GM23338 (cell line): ENCODE measurements at regions not wholly inside any gene's neighbourhood (a gene's known extent, or its start where the extent isn't known, plus 50 kb on each side); places are given as distances from the start of the nearest gene placed in this dataset.

Experiments used
- ATAC-seq: fragments of 200-7000 bp; cut with Tn5 transposase; 3 replicates; pipeline ENCODE4 v1.9.1; 2020
- DNase-seq: peaks from one replicate; pipeline ENCODE4 v3.0.0-alpha.2; 2015; ENCODE audit warnings: low spot score
- H2AFZ ChIP-seq: fragments of 200-600 bp; sonication (generic); 2 replicates; pipeline ENCODE4 v1.8.0; 2016; ENCODE audit warnings: antibody characterized with exemption, mild to moderate bottlenecking, moderate library complexity
- H3F3A ChIP-seq: fragments of 200-600 bp; sonication (generic); replicated peaks from 2 replicates; pipeline ENCODE4 v1.8.0; 2017; ENCODE audit warnings: antibody characterized with exemption, mixed run types, low read depth
- H3K27ac ChIP-seq: fragments of 200-600 bp; sonication (generic); 2 replicates; pipeline ENCODE4 v1.6.1; 2016; ENCODE audit warnings: low read depth
- H3K27me3 ChIP-seq: fragments of 200-600 bp; sonication (generic); 2 replicates; pipeline ENCODE4 v1.8.0; 2016; ENCODE audit warnings: mild to moderate bottlenecking, mixed run types, moderate library complexity; ENCODE audit not compliant: insufficient read depth
- H3K36me3 ChIP-seq: fragments of 200-600 bp; sonication (generic); 2 replicates; pipeline ENCODE4 v1.8.0; 2016; ENCODE audit warnings: mild to moderate bottlenecking; ENCODE audit not compliant: insufficient read depth
- H3K4me1 ChIP-seq: fragments of 200-600 bp; sonication (generic); 2 replicates; pipeline ENCODE4 v1.8.0; 2016; ENCODE audit warnings: mild to moderate bottlenecking, moderate library complexity; ENCODE audit not compliant: insufficient read depth
- H3K4me2 ChIP-seq: fragments of 200-600 bp; sonication (generic); 2 replicates; pipeline ENCODE4 v1.7.1; 2017; ENCODE audit warnings: mixed run types
- H3K4me3 ChIP-seq: fragments of 200-600 bp; sonication (generic); 2 replicates; pipeline ENCODE4 v1.6.1; 2016; ENCODE audit warnings: mixed run types
- H3K79me2 ChIP-seq: fragments of 200-600 bp; sonication (generic); replicated peaks from 2 replicates; pipeline ENCODE4 v1.8.0; 2017; ENCODE audit warnings: mild to moderate bottlenecking; ENCODE audit not compliant: insufficient read depth
- H3K9me2 ChIP-seq: fragments of 200-600 bp; sonication (generic); 2 replicates; pipeline ENCODE4 v1.8.0; 2017; ENCODE audit not compliant: insufficient read depth
- H4K20me1 ChIP-seq: fragments of 200-600 bp; sonication (generic); replicated peaks from 2 replicates; pipeline ENCODE4 v1.8.0; 2017; ENCODE audit warnings: mild to moderate bottlenecking; ENCODE audit not compliant: insufficient read depth
- H3K27ac Mint-ChIP-seq: 2 replicates; pipeline ENCODE4 v1.8.0; 2020; ENCODE audit warnings: inconsistent platforms, mild to moderate bottlenecking, moderate library complexity, mixed read lengths
- H3K27me3 Mint-ChIP-seq: 3 replicates; pipeline ENCODE4 v1.8.0; 2022; ENCODE audit warnings: low read depth, mild to moderate bottlenecking, moderate library complexity, mixed read lengths, inconsistent platforms; ENCODE audit not compliant: insufficient read depth, poor library complexity
- H3K36me3 Mint-ChIP-seq: 3 replicates; pipeline ENCODE4 v1.8.0; 2021; ENCODE audit warnings: low read depth, mild to moderate bottlenecking, inconsistent platforms, moderate library complexity, mixed read lengths
- H3K4me1 Mint-ChIP-seq: 3 replicates; pipeline ENCODE4 v1.8.0; 2020; ENCODE audit warnings: mild to moderate bottlenecking, inconsistent platforms, mixed read lengths
- H3K4me3 Mint-ChIP-seq: 3 replicates; pipeline ENCODE4 v1.8.0; 2021; ENCODE audit warnings: moderate library complexity, mild to moderate bottlenecking, inconsistent platforms, mixed read lengths
- H3K9me3 Mint-ChIP-seq: 3 replicates; pipeline ENCODE4 v1.8.0; 2020; ENCODE audit warnings: moderate library complexity, mild to moderate bottlenecking, inconsistent platforms, mixed read lengths
- CTCF ChIP-seq, 2 experiments: fragments of 200-600 bp in 1 of 2; sonication (generic) in 1 of 2; conservative IDR thresholded peaks; 2 replicates each; pipeline versions ENCODE4 v1.5.1 to v1.6.1; 2016 to 2017; ENCODE audit warnings: antibody characterized with exemption in 2 of 2, low read depth in 2 of 2, mild to moderate bottlenecking in 2 of 2, moderate library complexity in 1 of 2
- EZH2 ChIP-seq: fragments of 200-600 bp; sonication (generic); IDR thresholded peaks from one replicate; pipeline ENCODE4 v1.8.0; 2017; ENCODE audit warnings: antibody characterized with exemption, mild to moderate bottlenecking, low read depth; ENCODE audit not compliant: unreplicated experiment
- EZH2phosphoT487 ChIP-seq: fragments of 200-600 bp; sonication (generic); IDR thresholded peaks from one replicate; pipeline ENCODE4 v1.8.1; 2018; ENCODE audit warnings: antibody characterized with exemption; ENCODE audit not compliant: unreplicated experiment
- NANOG ChIP-seq: IDR thresholded peaks from 2 replicates; pipeline ENCODE4 v1.6.1; 2016; ENCODE audit warnings: antibody characterized with exemption, borderline replicate concordance
- REST ChIP-seq: IDR thresholded peaks from one replicate; pipeline ENCODE4 v1.6.1; 2018; ENCODE audit warnings: antibody characterized with exemption; ENCODE audit not compliant: unreplicated experiment
- STAT1 ChIP-seq: IDR thresholded peaks from one replicate; pipeline ENCODE4 v1.6.1; 2016; ENCODE audit warnings: antibody characterized with exemption; ENCODE audit not compliant: unreplicated experiment
- ZNF462 ChIP-seq: fragments of 250-450 bp; sonication (Bioruptor Pico); IDR thresholded peaks from 2 replicates; pipeline ENCODE4 v1.5.0; 2020; ENCODE audit warnings: mild to moderate bottlenecking, moderate library complexity

- no peak overlapping the region for H3K27ac ChIP-seq
- no peaks in the 10 kb centered on the region for H3F3A ChIP-seq
- 0 out of 4 replicates have a peak, but pooled peaks of 1 of the 2 experiments have one; percentile 6 for TF ChIP-seq CTCF (conservative IDR thresholded peaks at IDR 0.05; ENCODE audit: low read depth in 2 of 2)
- no peak for TF ChIP-seq ZNF462 (CRISPR knock-in tag)
- H4K20me1 ChIP-seq = no peaks in the 10 kb centered on the region
- H3K4me1 Mint-ChIP-seq = peaks cover 11% of the 10 kb centered on the region; the same call in 2 of the 3 replicates
- no peaks in the 10 kb centered on the region for H3K27me3 ChIP-seq
- H3K4me3 ChIP-seq = no peak overlapping the region
- ATAC-seq (no peak), DNase-seq (no peak)
- no peak overlapping the region for H2AFZ ChIP-seq
- H3K9me2 ChIP-seq = peaks cover 4% of the 10 kb centered on the region; the same call in 1 of the 2 replicates
- H3K36me3 Mint-ChIP-seq = no peaks in the 10 kb centered on the region
- no peaks in the 10 kb centered on the region for H3K9me3 Mint-ChIP-seq
- no peaks in the 10 kb centered on the region for H3K79me2 ChIP-seq
- H3K4me1 ChIP-seq = peaks cover 9% of the 10 kb centered on the region; the same call in 1 of the 2 replicates
- H3K27me3 Mint-ChIP-seq = peaks cover 2% of the 10 kb centered on the region
- no peak overlapping the region for H3K27ac Mint-ChIP-seq
- no peak overlapping the region for H3K4me3 Mint-ChIP-seq
- no peak overlapping the region for H3K4me2 ChIP-seq
- H3K36me3 ChIP-seq = no peaks in the 10 kb centered on the region
Measured at GRCh38 chr5:36492984-36493654, 113.3 kb upstream of the SLC1A3 start.

GRCh38 chr5:36494028-36494427 lies 112.4 kb upstream of the SLC1A3 start:
- Mint-ChIP-seq H3K27ac (no peak overlapping the region), H3K4me1 (peaks cover 11% of the 10 kb centered on the region; the same call in 2 of the 3 replicates), H3K27me3 (peaks cover 2% of the 10 kb centered on the region), H3K36me3 (no peaks in the 10 kb centered on the region), H3K9me3 (no peaks in the 10 kb centered on the region), H3K4me3 (no peak overlapping the region)
- Histone ChIP-seq H3K27ac (no peak overlapping the region), H2AFZ (no peak overlapping the region), H3K27me3 (no peaks in the 10 kb centered on the region), H3F3A (no peaks in the 10 kb centered on the region), H4K20me1 (no peaks in the 10 kb centered on the region), H3K4me3 (no peak overlapping the region), H3K79me2 (no peaks in the 10 kb centered on the region), H3K4me1 (peaks cover 9% of the 10 kb centered on the region; the same call in 1 of the 2 replicates), H3K36me3 (no peaks in the 10 kb centered on the region), H3K9me2 (peaks cover 4% of the 10 kb centered on the region; the same call in 1 of the 2 replicates), H3K4me2 (no peak overlapping the region)
- ATAC-seq = no peak
- no peak for DNase-seq
- no peak for TF ChIP-seq REST
- no peak for TF ChIP-seq EZH2phosphoT487
- no peak for TF ChIP-seq NANOG
- no peak for TF ChIP-seq STAT1
- no peak for TF ChIP-seq EZH2
